Spleen (tissue), 7 donors: ENCODE measurements at regions not wholly inside any gene's neighbourhood (a gene's known extent, or its start where the extent isn't known, plus 50 kb on each side); places are given as distances from the start of the nearest gene placed in this dataset.

ENCODE experiments used
- CTCF ChIP-seq, 11 experiments: fragments of 200-600 bp in 7 of 11; fragments of 450-650 bp in 4 of 11; sonication (generic) in 4 of 11; IDR thresholded peaks in 8 of 11; conservative IDR thresholded peaks in 3 of 11; 1 replicate in 7 of 11; 2 replicates in 4 of 11; pipeline versions ENCODE4 v1.4.0 to v1.8.0; 2016 to 2021; ENCODE audit warnings: antibody characterized with exemption in 11 of 11, inconsistent platforms in 4 of 11, mild to moderate bottlenecking in 1 of 11
- POLR2A ChIP-seq, 3 donors: fragments of 450-650 bp; IDR thresholded peaks; one replicate each; pipeline ENCODE4 v1.5.1; 2017; ENCODE audit warnings: antibody characterized with exemption in 3 of 3, mild to moderate bottlenecking in 1 of 3
- donor health status: DM: no; HTN: no; CAD: no; lungs with moderate emphysema.
- donor health status: DM: no; HTN: no; CAD: no.
- donor health status: DM: no; HTN: no; CAD: no.

GRCh38 chr2:177338177-177338721 lies 54.3 kb upstream of the AGPS start:
- TF ChIP-seq CTCF (IDR thresholded peaks at IDR 0.05 in 8 of 11, conservative IDR thresholded peaks at IDR 0.05 in 3 of 11) (no peak), POLR2A (IDR thresholded peaks at IDR 0.05) (no peak)
